AG04450 (cell line): ENCODE measurements at regions not wholly inside any gene's neighbourhood (a gene's known extent, or its start where the extent isn't known, plus 50 kb on each side); places are given as distances from the start of the nearest gene placed in this dataset.

Experiments used
- CTCF ChIA-PET: fragments of 300-600, 350-600 bp; formaldehyde crosslinking; extraction: SDS; loops from one replicate; lab custom pipeline; 2022; ENCODE audit warnings: antibody characterized with exemption, inconsistent platforms; lab: Charles Lee
- POLR2A ChIA-PET: fragments of 350-600 bp; formaldehyde crosslinking; extraction: SDS; loops from one replicate; lab custom pipeline; 2021; ENCODE audit warnings: antibody characterized with exemption, inconsistent platforms; lab: Yijun Ruan, JAX
- DNase-seq: peaks from one replicate; pipeline ENCODE4 v3.0.0-alpha.2; 2011; ENCODE audit warnings: low read depth, low spot score
- H3K27ac ChIP-seq: one replicate; pipeline ENCODE4 v1.5.1; 2012; ENCODE audit warnings: low read depth, low read length, control low read depth
- H3K27me3 ChIP-seq: one replicate; pipeline ENCODE4 v1.6.0; 2012; ENCODE audit warnings: low read length; ENCODE audit not compliant: control insufficient read depth, insufficient read depth
- H3K4me3 ChIP-seq: 2 replicates; pipeline ENCODE4 v1.5.1; 2011; ENCODE audit warnings: mild to moderate bottlenecking, low read depth, low read length, control low read depth
- H3K9me3 ChIP-seq: 2 replicates; pipeline ENCODE4 v1.5.1; 2012; ENCODE audit warnings: low read length; ENCODE audit not compliant: control insufficient read depth, insufficient read depth
- CTCF ChIP-seq: IDR thresholded peaks from 2 replicates; pipeline ENCODE4 v1.5.1; 2011; ENCODE audit warnings: low read depth, low read length, control low read depth, inconsistent platforms

- Histone ChIP-seq H3K4me3 (no peak overlapping the region), H3K9me3 (peaks cover 5% of the 10 kb centered on the region), H3K27ac (no peak overlapping the region), H3K27me3 (peaks cover 2% of the 10 kb centered on the region)
- TF ChIP-seq CTCF: no peak
- POLR2A ChIA-PET: interaction anchor here (0.7 kb wide), 1 partner anchor 197 kb away, joined by 3 read pairs; no protein-coding TSS in a partner anchor
- no peak for DNase-seq
- CTCF ChIA-PET: interaction anchor here (0.6 to 2.2 kb wide), 2 partner anchors 34 to 95 kb away, joined by 3 to 7 read pairs; no protein-coding TSS in a partner anchor
Measured at GRCh38 chr6:946546-946945, 253.6 kb upstream of the EXOC2 start.

- ChIA-PET POLR2A (no interaction called here), CTCF (interaction anchor here (1.1 kb wide), 2 partner anchors 142 to 484 kb away, joined by 3 to 4 read pairs; no protein-coding TSS in a partner anchor)
- no peak for DNase-seq
- Histone ChIP-seq H3K4me3 (no peak overlapping the region), H3K27me3 (peaks cover 5% of the 10 kb centered on the region), H3K9me3 (peaks cover 5% of the 10 kb centered on the region), H3K27ac (no peak overlapping the region)
- no peak for TF ChIP-seq CTCF
Measured at GRCh38 chr6:939526-940252, 246.8 kb upstream of the EXOC2 start.

GRCh38 chr6:938916-939315 lies 246.0 kb upstream of the EXOC2 start:
- Histone ChIP-seq H3K27ac (no peak overlapping the region), H3K9me3 (peaks cover under 1% of the 10 kb centered on the region), H3K27me3 (peaks cover 7% of the 10 kb centered on the region), H3K4me3 (no peak overlapping the region)
- ChIA-PET CTCF (no interaction called here), POLR2A (no interaction called here)
- DNase-seq: no peak
- TF ChIP-seq CTCF: no peak

- Histone ChIP-seq H3K27me3 (peaks cover 7% of the 10 kb centered on the region), H3K9me3 (no peaks in the 10 kb centered on the region; the same call in 1 of the 2 replicates), H3K4me3 (no peak overlapping the region), H3K27ac (no peak overlapping the region)
- no peak for DNase-seq
- ChIA-PET CTCF (no interaction called here), POLR2A (no interaction called here)
- no peak for TF ChIP-seq CTCF
Measured at GRCh38 chr6:938271-938905, 245.4 kb upstream of the EXOC2 start.

GRCh38 chr6:935582-935981 lies 242.6 kb upstream of the EXOC2 start:
- CTCF ChIA-PET: no interaction called here
- no peak for DNase-seq
- POLR2A ChIA-PET: no interaction called here
- Histone ChIP-seq H3K4me3 (no peak overlapping the region), H3K27me3 (peaks cover 6% of the 10 kb centered on the region), H3K27ac (no peak overlapping the region), H3K9me3 (no peaks in the 10 kb centered on the region; the same call in 1 of the 2 replicates)
- no peak for TF ChIP-seq CTCF
